NT2/D1 (cell line): ENCODE measurements at regions not wholly inside any gene's neighbourhood (a gene's known extent, or its start where the extent isn't known, plus 50 kb on each side); places are given as distances from the start of the nearest gene placed in this dataset.

Experiments
- YY1 ChIP-seq: IDR thresholded peaks from 2 replicates; pipeline ENCODE4 v1.6.1; 2011; ENCODE audit not compliant: insufficient read length, insufficient read depth
- ZNF274 ChIP-seq: IDR thresholded peaks from 2 replicates; pipeline ENCODE4 v1.6.1; 2011; ENCODE audit warnings: mild to moderate bottlenecking, low read depth, low read length

- TF ChIP-seq ZNF274, result no peak
- TF ChIP-seq YY1, result no peak
Measured at GRCh38 chr2:43131890-43132682, 94.3 kb downstream of the ZFP36L2 start.
